ENCODE measurements at regions not wholly inside any gene's neighbourhood (a gene's known extent, or its start where the extent isn't known, plus 50 kb on each side); places are given as distances from the start of the nearest gene placed in this dataset.

GRCh38 chr5:56459394-56460194, 226.5 kb upstream of the ANKRD55 start:
- no peak for DNase-seq (ENCODE audit: low spot score)

GRCh38 chr5:56457887-56458812, 225.0 kb upstream of the ANKRD55 start:
- DNase-seq (ENCODE audit: low spot score) = no peak

- peak; percentile 44 for DNase-seq (ENCODE audit: low spot score)
Measured at GRCh38 chr5:56456002-56456401, 222.9 kb upstream of the ANKRD55 start.

GRCh38 chr5:56455417-56455816, 222.3 kb upstream of the ANKRD55 start:
- no peak for DNase-seq (ENCODE audit: low spot score)

- DNase-seq (ENCODE audit: low spot score) = no peak
Measured at GRCh38 chr5:56454219-56454862, 221.2 kb upstream of the ANKRD55 start.

- DNase-seq (ENCODE audit: low spot score) = no peak
Measured at GRCh38 chr5:56451742-56452141, 218.6 kb upstream of the ANKRD55 start.

- DNase-seq (ENCODE audit: low spot score) = no peak
Measured at GRCh38 chr5:56450766-56451165, 217.6 kb upstream of the ANKRD55 start.

- no peak for DNase-seq (ENCODE audit: low spot score)
Measured at GRCh38 chr5:56449071-56449640, 216.0 kb upstream of the ANKRD55 start.

- no peak for DNase-seq (ENCODE audit: low spot score)
Measured at GRCh38 chr5:56447656-56448055, 214.5 kb upstream of the ANKRD55 start.

- no peak for DNase-seq (ENCODE audit: low spot score)
Measured at GRCh38 chr5:56447232-56447631, 214.1 kb upstream of the ANKRD55 start.

GRCh38 chr5:56446728-56447127, 213.6 kb upstream of the ANKRD55 start:
- DNase-seq (ENCODE audit: low spot score) = no peak

- DNase-seq (ENCODE audit: low spot score) = no peak
Measured at GRCh38 chr5:56443826-56444225, 210.7 kb upstream of the ANKRD55 start.

GRCh38 chr5:56440871-56441740, 208.0 kb upstream of the ANKRD55 start:
- DNase-seq (ENCODE audit: low spot score) = peak; percentile 71

- no peak for DNase-seq (ENCODE audit: low spot score)
Measured at GRCh38 chr5:56434986-56435385, 201.9 kb upstream of the ANKRD55 start.

GRCh38 chr5:56433039-56433617, 200.0 kb upstream of the ANKRD55 start:
- DNase-seq (ENCODE audit: low spot score) = no peak

- no peak for DNase-seq (ENCODE audit: low spot score)
Measured at GRCh38 chr5:56432321-56432720, 199.2 kb upstream of the ANKRD55 start.

- no peak for DNase-seq (ENCODE audit: low spot score)
Measured at GRCh38 chr5:56430422-56430821, 197.3 kb upstream of the ANKRD55 start.

- no peak for DNase-seq (ENCODE audit: low spot score)
Measured at GRCh38 chr5:56429110-56429561, 196.0 kb upstream of the ANKRD55 start.

- DNase-seq (ENCODE audit: low spot score) = no peak
Measured at GRCh38 chr5:56426693-56427092, 193.6 kb upstream of the ANKRD55 start.

- DNase-seq (ENCODE audit: low spot score) = no peak
Measured at GRCh38 chr5:56422076-56422762, 189.1 kb upstream of the ANKRD55 start.
